ENCODE measurements at regions not wholly inside any gene's neighbourhood (a gene's known extent, or its start where the extent isn't known, plus 50 kb on each side); places are given as distances from the start of the nearest gene placed in this dataset.

- no peak overlapping the region for H3K9ac ChIP-seq
- H3K4me2 ChIP-seq (ENCODE audit: low read length): no peak overlapping the region
- no peak overlapping the region for H2AFZ ChIP-seq
- TF ChIP-seq CTCF (IDR thresholded peaks at IDR 0.05): no peak
- no peak overlapping the region for H3K27ac ChIP-seq
- no peaks in the 10 kb centered on the region for H3K79me2 ChIP-seq
- no peaks in the 10 kb centered on the region for H3K27me3 ChIP-seq (ENCODE audit: control insufficient read depth, insufficient read depth, low read length)
- no peaks in the 10 kb centered on the region for H3K36me3 ChIP-seq (ENCODE audit: control insufficient read depth, insufficient read depth, low read length)
- H3K4me1 ChIP-seq: no peaks in the 10 kb centered on the region
- H3K9me3 ChIP-seq (ENCODE audit: control insufficient read depth, low read length): no peaks in the 10 kb centered on the region
- no peak overlapping the region for H3K4me3 ChIP-seq (ENCODE audit: low read depth, low read length)
These were observed 445.9 kb upstream of the JARID2 start for GRCh38 chr6:14799928-14800327.

- Histone ChIP-seq H3K79me2 (no peaks in the 10 kb centered on the region), H3K4me2 (ENCODE audit: low read length) (no peak overlapping the region), H3K36me3 (ENCODE audit: control insufficient read depth, insufficient read depth, low read length) (no peaks in the 10 kb centered on the region), H2AFZ (no peak overlapping the region), H3K4me3 (ENCODE audit: low read depth, low read length) (no peak overlapping the region), H3K9ac (no peak overlapping the region), H3K27ac (no peak overlapping the region), H3K27me3 (ENCODE audit: control insufficient read depth, insufficient read depth, low read length) (no peaks in the 10 kb centered on the region), H3K9me3 (ENCODE audit: control insufficient read depth, low read length) (no peaks in the 10 kb centered on the region), H3K4me1 (no peaks in the 10 kb centered on the region)
- no peak for TF ChIP-seq CTCF (IDR thresholded peaks at IDR 0.05)
These were observed 443.2 kb upstream of the JARID2 start for GRCh38 chr6:14802514-14803160.

GRCh38 chr6:14804001-14804784, 441.7 kb upstream of the JARID2 start:
- no peaks in the 10 kb centered on the region for H3K36me3 ChIP-seq (ENCODE audit: control insufficient read depth, insufficient read depth, low read length)
- H3K27ac ChIP-seq: no peak overlapping the region
- TF ChIP-seq CTCF (IDR thresholded peaks at IDR 0.05): no peak
- H3K4me2 ChIP-seq (ENCODE audit: low read length): no peak overlapping the region
- no peaks in the 10 kb centered on the region for H3K27me3 ChIP-seq (ENCODE audit: control insufficient read depth, insufficient read depth, low read length)
- H3K9ac ChIP-seq: no peak overlapping the region
- no peaks in the 10 kb centered on the region for H3K9me3 ChIP-seq (ENCODE audit: control insufficient read depth, low read length)
- no peaks in the 10 kb centered on the region for H3K4me1 ChIP-seq
- H2AFZ ChIP-seq: no peak overlapping the region
- no peak overlapping the region for H3K4me3 ChIP-seq (ENCODE audit: low read depth, low read length)
- H3K79me2 ChIP-seq: no peaks in the 10 kb centered on the region

- Histone ChIP-seq H3K9me3 (ENCODE audit: control insufficient read depth, low read length) (no peaks in the 10 kb centered on the region), H3K4me2 (ENCODE audit: low read length) (no peak overlapping the region), H3K27me3 (ENCODE audit: control insufficient read depth, insufficient read depth, low read length) (no peaks in the 10 kb centered on the region), H3K9ac (no peak overlapping the region), H3K36me3 (ENCODE audit: control insufficient read depth, insufficient read depth, low read length) (no peaks in the 10 kb centered on the region), H2AFZ (no peak overlapping the region), H3K27ac (no peak overlapping the region), H3K79me2 (no peaks in the 10 kb centered on the region), H3K4me3 (ENCODE audit: low read depth, low read length) (no peak overlapping the region), H3K4me1 (no peaks in the 10 kb centered on the region)
- TF ChIP-seq CTCF (IDR thresholded peaks at IDR 0.05): no peak
These were observed 441.1 kb upstream of the JARID2 start for GRCh38 chr6:14804785-14805210.

Measured in parathyroid adenoma (tissue), 2 donors.